ENCODE measurements at regions not wholly inside any gene's neighbourhood (a gene's known extent, or its start where the extent isn't known, plus 50 kb on each side); places are given as distances from the start of the nearest gene placed in this dataset.

GRCh38 chr20:57908704-57909630 is 199.2 kb upstream of the PMEPA1 start:
- DNase-seq: no peak

DNA sequence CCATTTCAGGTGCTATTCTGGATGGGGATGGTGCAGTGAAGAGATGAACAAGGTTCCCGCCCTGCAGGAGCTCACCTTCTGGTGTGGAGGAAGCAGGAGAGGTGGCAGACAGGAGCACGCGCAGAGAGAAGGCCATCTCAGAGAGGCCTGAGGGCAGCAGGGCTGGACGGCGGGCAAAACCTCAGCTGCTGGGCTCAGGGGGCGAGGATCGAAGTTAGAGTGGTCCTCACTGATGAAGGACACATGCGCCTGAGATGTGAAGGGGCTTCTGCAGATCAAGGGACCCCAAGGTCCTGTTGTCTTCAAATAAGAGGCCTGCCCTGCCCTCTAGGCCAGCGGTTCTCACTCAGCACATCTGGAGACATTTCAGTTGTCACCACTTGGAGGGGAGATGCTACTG is 198.4 kb upstream of the PMEPA1 start:
- DNase-seq: no peak

- DNase-seq: no peak
These were observed 197.6 kb upstream of the PMEPA1 start for GRCh38 chr20:57907131-57908000.

GRCh38 chr20:57905448-57905847 is 195.6 kb upstream of the PMEPA1 start:
- DNase-seq: no peak

GRCh38 chr20:57904314-57905105 is 194.7 kb upstream of the PMEPA1 start:
- DNase-seq: no peak

- DNase-seq: no peak
These were observed 192.7 kb upstream of the PMEPA1 start for GRCh38 chr20:57902473-57902872.

- no peak for DNase-seq
These were observed 191.7 kb upstream of the PMEPA1 start for GRCh38 chr20:57901526-57901925.

DNA sequence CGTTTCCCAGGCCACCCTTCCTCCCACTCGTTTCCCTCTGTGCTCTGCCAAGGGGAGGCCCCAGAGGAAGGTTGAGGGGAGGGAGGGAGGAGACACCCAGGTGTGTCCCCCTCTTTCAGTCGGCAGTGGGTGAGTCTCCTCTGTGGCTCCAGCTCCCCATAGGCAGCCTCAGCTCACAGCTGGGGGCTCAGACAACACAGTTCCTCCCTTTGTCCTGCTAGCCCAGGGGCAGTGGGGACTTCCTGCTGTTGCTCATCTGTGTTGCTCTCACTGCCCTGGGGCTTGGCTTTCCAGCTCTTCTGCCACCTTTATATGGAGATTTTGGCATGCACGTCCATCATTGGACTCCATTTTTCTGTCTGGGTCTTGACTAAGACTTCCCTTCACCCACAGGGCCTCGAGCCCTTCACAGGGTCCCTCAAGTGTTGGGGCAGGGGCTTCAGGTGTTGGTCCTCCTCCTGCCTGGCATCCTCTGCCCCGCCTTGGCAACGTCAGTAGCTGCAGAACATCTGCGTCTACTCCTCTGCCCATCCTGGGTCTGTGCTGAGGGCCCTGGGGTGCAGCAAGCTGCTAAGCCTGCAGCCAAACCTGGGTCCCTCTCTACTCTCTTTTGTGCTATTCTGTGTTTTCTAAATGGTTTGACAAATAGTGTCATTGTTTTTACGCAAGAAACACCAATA is 190.6 kb upstream of the PMEPA1 start:
- peak; percentile 88 for DNase-seq

DNA sequence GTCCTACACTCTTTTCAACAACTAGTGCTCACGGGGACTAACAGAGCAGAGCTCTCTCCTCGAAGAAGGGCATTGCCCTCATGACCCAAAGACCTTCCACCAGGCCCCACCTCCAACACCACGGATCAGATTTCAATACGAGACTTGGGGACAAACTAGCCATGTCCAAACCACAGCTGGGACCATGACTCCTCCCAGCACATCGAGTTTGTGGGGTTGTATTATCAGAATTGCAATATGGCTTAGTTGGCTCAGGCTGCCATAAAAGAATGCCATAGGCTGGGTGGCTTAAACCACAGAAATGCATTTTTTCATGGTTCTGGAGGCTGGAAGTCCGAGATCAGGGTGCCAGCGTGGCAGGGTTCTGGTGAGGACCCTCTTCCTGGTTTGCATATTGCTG is 189.7 kb upstream of the PMEPA1 start:
- DNase-seq: no peak

DNA sequence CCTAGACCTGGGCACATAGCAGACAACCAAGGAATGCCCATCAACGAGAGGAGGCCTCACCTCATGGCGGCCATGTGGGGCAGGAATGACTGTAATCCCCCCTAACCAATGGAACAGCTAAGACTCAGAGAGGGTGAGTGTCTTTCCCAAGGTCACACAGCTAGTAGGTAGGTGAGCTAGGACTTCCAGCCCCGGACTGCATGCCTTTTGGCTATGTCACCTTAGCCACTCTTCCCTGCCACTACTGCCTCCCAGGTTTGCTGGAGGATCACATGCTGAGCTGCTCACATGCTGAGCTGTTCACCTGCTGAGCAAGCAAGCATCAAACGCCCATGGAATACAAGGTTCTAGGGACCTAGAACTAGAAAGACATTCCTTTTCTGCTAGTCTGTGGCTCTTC is 188.5 kb upstream of the PMEPA1 start:
- DNase-seq: no peak

DNA sequence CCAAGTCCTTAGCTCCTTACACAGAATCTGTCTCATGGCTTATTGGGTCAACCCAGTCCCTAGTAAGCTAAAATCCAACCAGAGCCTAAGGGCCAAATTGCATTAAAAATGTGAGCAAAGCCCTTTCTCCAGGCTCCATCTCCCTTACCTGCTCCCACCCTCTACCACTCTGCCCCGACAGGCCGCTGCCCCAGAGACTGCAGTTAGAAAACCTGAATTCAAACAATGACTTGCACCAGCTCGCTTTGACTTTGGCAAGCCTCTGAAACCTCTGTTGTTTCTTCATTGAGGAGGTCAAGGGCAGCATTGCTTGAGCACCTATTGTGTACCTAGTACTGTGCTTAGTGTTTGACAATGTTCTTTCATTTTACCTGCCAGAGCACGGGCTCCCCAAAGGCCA is 188.1 kb upstream of the PMEPA1 start:
- no peak for DNase-seq

DNA sequence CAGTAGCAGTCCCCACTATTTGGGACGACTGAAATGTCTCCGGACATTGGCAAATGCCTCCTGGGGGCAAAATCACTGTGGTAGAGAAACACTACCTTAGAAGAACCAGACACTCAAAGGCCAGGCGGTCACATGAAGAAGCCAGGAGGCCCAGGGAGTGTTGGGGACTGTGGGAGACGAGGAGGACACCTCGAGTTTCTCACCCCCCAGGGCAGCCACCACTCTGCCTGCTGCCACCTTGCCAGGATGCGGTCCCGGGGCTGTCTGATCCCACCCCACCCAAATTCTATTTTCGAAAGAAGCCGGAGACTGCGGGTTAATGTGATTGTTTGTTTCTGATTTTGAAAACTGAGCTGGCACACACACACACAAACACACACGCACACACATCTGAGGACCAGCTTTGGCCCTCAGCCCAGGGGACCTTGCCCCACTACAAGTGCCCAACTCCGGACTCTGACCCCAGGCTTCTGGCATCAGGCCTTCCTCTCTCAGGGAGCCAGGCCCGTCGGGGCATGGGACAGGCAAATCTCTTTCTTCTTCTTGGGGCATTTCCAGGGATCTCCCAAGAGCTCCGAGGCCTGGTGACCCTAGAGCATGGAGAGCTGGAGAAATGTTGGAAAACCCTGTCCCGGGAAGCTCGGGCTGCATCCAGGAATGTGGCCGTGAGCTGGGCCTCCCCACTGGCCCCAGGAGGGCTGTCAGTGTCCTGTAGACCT is 187.5 kb upstream of the PMEPA1 start:
- DNase-seq: no peak

DNA sequence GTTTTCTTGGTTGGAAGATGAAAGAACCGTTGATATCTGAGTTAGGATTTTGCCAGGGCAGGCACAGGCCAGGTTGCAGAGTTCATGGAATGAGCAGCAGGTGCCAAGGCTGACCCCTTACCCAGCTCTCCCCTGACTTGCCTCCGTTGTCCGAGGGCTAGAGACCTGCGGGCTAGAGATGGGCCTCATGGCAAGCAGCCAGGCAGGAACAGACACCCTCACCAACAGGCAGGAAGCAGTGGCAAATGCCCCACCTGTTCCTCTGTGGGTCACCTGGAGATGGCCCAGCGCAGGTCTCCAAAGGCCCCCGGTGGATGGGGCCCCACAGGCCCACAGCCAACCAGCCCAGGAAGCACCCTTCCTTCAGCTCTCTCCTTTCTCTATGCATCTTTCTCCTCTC is 186.7 kb upstream of the PMEPA1 start:
- DNase-seq: no peak

GRCh38 chr20:57896017-57896416 is 186.2 kb upstream of the PMEPA1 start:
- DNase-seq: no peak

GRCh38 chr20:57895161-57895855 is 185.5 kb upstream of the PMEPA1 start:
- no peak for DNase-seq

- no peak for DNase-seq
These were observed 184.7 kb upstream of the PMEPA1 start for GRCh38 chr20:57894522-57894921.

GRCh38 chr20:57894096-57894495 is 184.3 kb upstream of the PMEPA1 start:
- DNase-seq: no peak

- no peak for DNase-seq
These were observed 183.7 kb upstream of the PMEPA1 start for GRCh38 chr20:57893366-57893999.

GRCh38 chr20:57892471-57892870 is 182.7 kb upstream of the PMEPA1 start:
- DNase-seq: no peak

GRCh38 chr20:57891014-57891413 is 181.2 kb upstream of the PMEPA1 start:
- DNase-seq: no peak
